CD4-positive, CD25-positive, alpha-beta regulatory T cell (primary cell): ENCODE measurements at regions not wholly inside any gene's neighbourhood (a gene's known extent, or its start where the extent isn't known, plus 50 kb on each side); places are given as distances from the start of the nearest gene placed in this dataset.
"Not testable (repeated sequence)": the region's sequence is repeated elsewhere in the genome, so short reads cannot be mapped to it uniquely, and the experiment has no call there.

Experiments used
- ATAC-seq, 2 donors: fragments of 150-1000 bp; cut with Tn5 transposase; one replicate each; pipeline ENCODE4 v1.10.0; 2021; ENCODE audit warnings: low read depth in 2 of 2, moderate number of reproducible peaks in 2 of 2, moderate library complexity in 1 of 2
- DNase-seq, 3 donors: peaks; one replicate each; pipeline versions ENCODE4 v3.0.0 to v3.0.0-alpha.2; 2012 to 2022; ENCODE audit warnings: mixed read lengths in 1 of 3
- H3K27ac ChIP-seq: one replicate; pipeline ENCODE4 v1.7.0; 2013; ENCODE audit warnings: mild to moderate bottlenecking, low read length; ENCODE audit not compliant: insufficient read depth, poor library complexity, severe bottlenecking
- H3K27me3 ChIP-seq: one replicate; pipeline ENCODE4 v1.7.0; 2013; ENCODE audit warnings: low read length; ENCODE audit not compliant: control insufficient read depth, insufficient read depth
- H3K36me3 ChIP-seq: one replicate; pipeline ENCODE4 v1.7.0; 2013; ENCODE audit warnings: mild to moderate bottlenecking, low read length, moderate library complexity; ENCODE audit not compliant: control insufficient read depth, insufficient read depth
- H3K4me1 ChIP-seq: 2 replicates; pipeline ENCODE4 v1.7.0; 2013; ENCODE audit warnings: mild to moderate bottlenecking, low read length; ENCODE audit not compliant: insufficient read depth, control insufficient read depth, poor library complexity, severe bottlenecking
- H3K4me3 ChIP-seq: one replicate; pipeline ENCODE4 v1.7.0; 2013; ENCODE audit warnings: low read depth, mild to moderate bottlenecking, low read length, moderate library complexity
- H3K9me3 ChIP-seq, 2 experiments: 1 replicate in 1 of 2; 2 replicates in 1 of 2; pipeline ENCODE4 v1.7.0; 2013; ENCODE audit warnings: low read length in 2 of 2, mild to moderate bottlenecking in 1 of 2, moderate library complexity in 1 of 2; ENCODE audit not compliant: control insufficient read depth in 2 of 2
- H3K27ac Mint-ChIP-seq, 3 donors: one replicate each; pipeline ENCODE4 v1.8.0; 2020 to 2022; ENCODE audit warnings: mild to moderate bottlenecking in 3 of 3, mixed read lengths in 3 of 3, moderate library complexity in 2 of 3
- H3K27me3 Mint-ChIP-seq: one replicate; pipeline ENCODE4 v1.8.0; 2022; ENCODE audit warnings: mild to moderate bottlenecking, mixed read lengths
- H3K36me3 Mint-ChIP-seq: one replicate; pipeline ENCODE4 v1.8.0; 2020; ENCODE audit warnings: mixed read lengths
- H3K4me1 Mint-ChIP-seq, 4 donors: one replicate each; pipeline ENCODE4 v1.8.0; 2020 to 2022; ENCODE audit warnings: mixed read lengths in 4 of 4, mild to moderate bottlenecking in 1 of 4
- H3K4me3 Mint-ChIP-seq, 4 donors: one replicate each; pipeline ENCODE4 v1.8.0; 2020 to 2022; ENCODE audit warnings: mild to moderate bottlenecking in 4 of 4, mixed read lengths in 4 of 4, moderate library complexity in 3 of 4
- H3K9me3 Mint-ChIP-seq, 7 donors: one replicate each; pipeline ENCODE4 v1.8.0; 2020 to 2022; ENCODE audit warnings: mixed read lengths in 7 of 7, mild to moderate bottlenecking in 3 of 7, moderate library complexity in 2 of 7

DNA sequence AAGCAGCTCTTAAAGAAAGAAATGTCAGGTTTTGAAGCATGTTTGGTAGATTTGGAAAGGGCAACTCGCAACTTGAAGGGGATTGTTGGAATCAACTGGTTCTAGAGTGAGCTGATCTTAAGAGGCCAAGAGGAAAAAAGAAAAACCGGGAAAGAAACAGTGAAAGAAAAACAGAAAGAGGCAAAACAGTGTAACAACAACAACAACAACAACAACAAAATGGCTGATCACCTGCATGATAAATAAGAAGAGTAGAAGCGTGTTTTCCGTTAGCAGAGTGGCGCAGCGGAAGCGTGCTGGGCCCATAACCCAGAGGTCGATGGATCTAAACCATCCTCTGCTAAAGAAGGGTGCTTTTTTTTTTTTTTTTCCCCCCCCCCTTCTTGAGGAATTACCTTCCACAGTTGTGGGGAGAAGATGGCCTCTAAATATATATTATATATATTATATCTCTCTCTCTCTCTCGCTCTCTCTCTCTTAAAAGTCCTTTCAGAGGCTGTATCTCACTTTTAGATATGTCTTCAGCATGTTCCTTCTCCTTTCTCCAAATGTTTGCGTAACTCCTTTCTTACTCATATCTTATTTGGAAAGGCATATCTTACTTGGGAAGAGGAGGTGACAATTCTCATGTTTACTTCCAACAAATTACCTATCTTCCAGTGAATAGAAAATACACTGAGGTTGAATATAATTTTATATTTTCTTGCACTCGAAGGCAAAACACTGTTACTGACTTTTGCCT is 134.4 kb downstream of the OR2B2 start:
- Histone ChIP-seq H3K4me3 (no peak overlapping the region), H3K9me3 (no peaks in the 10 kb centered on the region)

DNA sequence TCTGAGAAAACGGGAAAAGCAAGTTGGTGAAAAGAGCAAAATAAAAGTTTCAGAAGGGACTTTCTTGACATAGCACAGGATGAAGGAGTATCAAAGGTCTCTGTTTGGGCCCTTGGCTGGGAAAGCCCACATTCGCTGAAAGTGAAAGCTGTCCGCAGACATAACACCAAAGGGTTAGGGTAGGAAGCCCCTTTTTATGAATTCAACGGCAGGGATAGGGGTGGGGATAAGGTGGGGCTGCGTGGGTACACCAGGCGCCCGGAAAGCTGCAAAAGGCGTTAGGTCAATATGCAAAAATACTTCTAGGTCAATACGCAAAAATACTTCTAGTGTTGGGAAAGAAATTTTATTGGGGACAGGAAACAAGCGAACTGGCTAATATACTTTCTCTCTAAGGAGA is 135.1 kb downstream of the OR2B2 start:
- H3K4me1 Mint-ChIP-seq, result peaks cover 0 to 5% (median 3%) of the 10 kb centered on the region in 4 donors
- H3K27ac ChIP-seq, result no peak overlapping the region
- ATAC-seq, result no peak
- H3K27me3 Mint-ChIP-seq, result peaks cover 44% of the 10 kb centered on the region
- H3K4me1 ChIP-seq, result peaks cover 5% of the 10 kb centered on the region
- no peak overlapping the region for H3K4me3 Mint-ChIP-seq
- H3K9me3 Mint-ChIP-seq, result no peaks in the 10 kb centered on the region
- no peaks in the 10 kb centered on the region for H3K9me3 ChIP-seq
- H3K36me3 ChIP-seq, result no peaks in the 10 kb centered on the region
- H3K27ac Mint-ChIP-seq, result no peak overlapping the region
- peaks cover 1% of the 10 kb centered on the region for H3K27me3 ChIP-seq
- DNase-seq, result no peak
- no peak overlapping the region for H3K4me3 ChIP-seq
- no peaks in the 10 kb centered on the region for H3K36me3 Mint-ChIP-seq

More for the DNA sequence above, 134.4 kb downstream of the OR2B2 start:
- no peak for ATAC-seq
- H3K36me3 Mint-ChIP-seq, result no peaks in the 10 kb centered on the region
- no peaks in the 10 kb centered on the region for H3K4me1 Mint-ChIP-seq
- no peaks in the 10 kb centered on the region for H3K36me3 ChIP-seq
- no peaks in the 10 kb centered on the region for H3K9me3 Mint-ChIP-seq
- H3K27ac Mint-ChIP-seq, result no peak overlapping the region
- no peak for DNase-seq
- peaks cover 46% of the 10 kb centered on the region for H3K27me3 Mint-ChIP-seq
- no peak overlapping the region for H3K27ac ChIP-seq
- no peak overlapping the region for H3K4me3 Mint-ChIP-seq
- no peaks in the 10 kb centered on the region for H3K4me1 ChIP-seq
- peaks cover 1% of the 10 kb centered on the region for H3K27me3 ChIP-seq

DNA sequence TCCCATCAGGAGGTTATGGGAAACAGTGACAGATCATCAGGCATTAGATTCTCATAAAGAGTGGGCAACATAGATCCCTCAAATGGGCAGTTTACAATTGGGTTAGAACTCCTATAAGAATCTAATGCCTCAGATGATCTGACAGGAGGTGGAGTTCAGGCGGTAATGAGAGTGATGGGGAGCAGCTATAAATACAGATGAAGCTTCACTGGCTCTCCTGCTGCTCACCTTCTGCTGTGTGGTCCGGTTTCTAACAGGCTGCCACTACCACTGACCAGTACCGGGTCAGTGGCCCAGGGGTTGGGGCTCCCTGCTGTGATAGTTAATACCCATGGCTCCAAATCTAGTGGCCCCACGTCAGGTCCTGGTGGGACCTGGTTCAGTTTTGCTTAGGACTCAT is 135.7 kb downstream of the OR2B2 start:
- H3K27me3 Mint-ChIP-seq, result peaks cover 43% of the 10 kb centered on the region
- H3K4me1 Mint-ChIP-seq, result peaks cover 0 to 8% (median 6%) of the 10 kb centered on the region in 4 donors
- H3K4me3 Mint-ChIP-seq, result no peak overlapping the region
- Histone ChIP-seq H3K36me3 (no peaks in the 10 kb centered on the region), H3K27me3 (peaks cover 1% of the 10 kb centered on the region), H3K9me3 (no peaks in the 10 kb centered on the region), H3K4me3 (no peak overlapping the region), H3K4me1 (peaks cover 7% of the 10 kb centered on the region), H3K27ac (no peak overlapping the region)
- no peak for ATAC-seq
- H3K36me3 Mint-ChIP-seq, result no peaks in the 10 kb centered on the region
- no peak overlapping the region for H3K27ac Mint-ChIP-seq
- DNase-seq, result no peak
- no peaks in the 10 kb centered on the region for H3K9me3 Mint-ChIP-seq

DNA sequence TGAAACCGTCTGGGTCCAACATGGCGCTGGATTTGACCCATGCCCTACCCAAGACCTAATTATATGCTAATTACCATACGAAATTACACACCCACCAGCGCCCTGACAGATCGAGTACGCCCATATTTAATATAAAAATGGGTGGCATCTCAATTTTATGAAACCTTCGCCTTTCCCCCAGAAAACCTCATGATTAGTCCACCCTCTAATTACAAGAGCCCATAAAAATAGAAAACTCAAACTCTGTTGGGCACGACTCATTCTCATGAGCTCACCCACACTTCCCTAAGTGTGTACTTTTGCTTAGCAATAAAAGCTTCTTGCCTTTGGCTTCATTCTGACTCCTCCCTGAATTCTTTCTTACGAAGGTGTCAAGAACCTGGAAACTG is 136.4 kb downstream of the OR2B2 start:
- Mint-ChIP-seq H3K27me3 (peaks cover 39% of the 10 kb centered on the region), H3K36me3 (no peaks in the 10 kb centered on the region), H3K4me3 (no peak overlapping the region), H3K9me3 (no peaks in the 10 kb centered on the region), H3K27ac (no peak overlapping the region), H3K4me1 (peaks cover 0 to 8% (median 7%) of the 10 kb centered on the region in 4 donors)
- ATAC-seq (no peak), DNase-seq (no peak)
- Histone ChIP-seq H3K4me3 (no peak overlapping the region), H3K27ac (no peak overlapping the region), H3K9me3 (no peaks in the 10 kb centered on the region), H3K4me1 (peaks cover 7% of the 10 kb centered on the region), H3K27me3 (peaks cover 2% of the 10 kb centered on the region), H3K36me3 (no peaks in the 10 kb centered on the region)

DNA sequence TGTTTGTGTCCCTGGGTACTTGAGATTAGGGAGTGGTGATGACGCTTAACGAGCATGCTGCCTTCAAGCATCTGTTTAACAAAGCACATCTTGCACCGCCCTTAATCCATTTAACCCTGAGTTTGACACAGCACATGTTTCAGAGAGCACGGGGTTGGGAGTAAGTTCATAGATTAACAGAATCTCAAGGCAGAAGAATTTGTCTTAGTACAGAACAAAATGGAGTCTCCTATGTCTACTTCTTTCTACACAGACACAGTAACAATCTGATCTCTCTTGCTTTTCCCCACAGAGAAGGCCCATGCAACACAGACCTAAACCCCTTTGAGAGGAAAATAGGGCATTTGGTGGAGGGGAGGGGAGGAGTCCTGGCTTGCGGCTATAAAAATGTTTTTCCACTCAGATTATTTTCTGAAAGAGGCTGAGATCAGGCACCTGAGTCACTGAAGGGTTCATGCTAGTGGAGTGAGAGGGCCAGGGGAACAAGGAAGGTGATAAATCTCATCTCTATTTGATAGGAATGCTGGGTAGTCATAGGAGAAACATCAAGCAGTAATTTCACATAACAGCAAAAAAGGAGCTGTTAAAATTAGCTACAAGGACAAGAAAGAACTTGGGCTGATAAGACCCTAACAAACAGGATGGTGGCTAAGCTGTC is 136.9 kb downstream of the OR2B2 start:
- H3K27me3 ChIP-seq, H3K4me1 Mint-ChIP-seq, H3K4me3 ChIP-seq, H3K27ac ChIP-seq, ATAC-seq, DNase-seq, H3K36me3 ChIP-seq, H3K9me3 ChIP-seq, H3K27ac Mint-ChIP-seq, H3K9me3 Mint-ChIP-seq, H3K4me3 Mint-ChIP-seq, H3K4me1 ChIP-seq, H3K36me3 Mint-ChIP-seq: not testable (repeated sequence)
- H3K27me3 Mint-ChIP-seq, result peaks cover 40% of the 10 kb centered on the region

DNA sequence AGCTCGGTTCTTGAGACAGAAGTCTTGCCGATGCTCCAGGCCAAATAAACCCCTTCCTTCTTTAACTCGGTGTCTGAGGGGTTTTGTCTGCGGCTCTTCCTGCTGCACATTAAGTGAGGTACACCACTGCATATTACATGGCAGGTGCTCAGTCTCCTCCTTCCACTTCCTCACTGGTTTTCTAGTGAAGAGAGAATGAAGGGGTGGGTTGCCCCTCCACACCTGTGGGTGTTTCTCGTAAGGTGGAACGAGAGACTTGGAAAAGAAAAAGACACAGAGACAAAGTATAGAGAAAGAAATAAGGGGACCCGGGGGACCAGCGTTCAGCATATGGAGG is 138.0 kb downstream of the OR2B2 start:
- peaks cover 41% of the 10 kb centered on the region for H3K27me3 Mint-ChIP-seq
- not testable (repeated sequence) for DNase-seq, H3K36me3 ChIP-seq, H3K4me3 Mint-ChIP-seq, H3K36me3 Mint-ChIP-seq, H3K27ac ChIP-seq, H3K9me3 ChIP-seq, H3K27ac Mint-ChIP-seq, ATAC-seq, H3K4me1 Mint-ChIP-seq, H3K4me1 ChIP-seq, H3K27me3 ChIP-seq, H3K9me3 Mint-ChIP-seq, H3K4me3 ChIP-seq

DNA sequence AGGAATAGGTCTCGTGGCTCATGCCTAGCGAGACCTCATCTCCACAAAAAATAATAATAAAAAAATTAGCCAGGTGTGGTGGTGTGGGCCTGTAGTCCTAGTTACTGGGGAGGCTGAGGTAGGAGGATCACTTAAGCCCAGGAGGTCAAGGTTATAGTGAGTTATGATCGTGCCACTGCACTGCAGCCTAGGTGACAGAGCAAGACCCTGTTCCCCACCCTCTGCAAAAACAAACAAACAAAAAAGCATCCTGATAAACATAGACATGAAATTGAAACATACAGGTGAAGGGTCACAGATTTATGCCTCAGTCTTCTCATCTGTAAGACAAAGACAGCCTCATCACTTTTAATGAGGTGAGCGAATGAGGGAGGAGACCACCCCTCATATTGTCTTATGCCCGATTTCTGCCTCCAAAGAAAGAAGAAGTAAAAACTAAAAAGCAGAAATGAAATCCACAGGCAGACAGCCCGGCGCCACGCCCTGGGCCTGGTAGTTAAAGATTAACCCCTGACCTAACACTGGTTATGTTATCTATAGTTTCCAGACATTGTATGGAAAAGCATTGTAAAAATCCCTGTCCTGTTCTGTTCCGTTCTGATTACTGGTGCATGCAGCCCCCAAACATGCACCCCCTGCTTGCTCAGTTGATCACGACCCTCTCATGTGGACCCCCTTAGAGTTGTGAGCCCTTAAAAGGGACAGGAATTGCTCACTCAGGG is 138.5 kb downstream of the OR2B2 start:
- DNase-seq, H3K36me3 Mint-ChIP-seq, H3K27ac ChIP-seq, H3K4me1 Mint-ChIP-seq, H3K9me3 ChIP-seq, H3K4me1 ChIP-seq, H3K36me3 ChIP-seq, H3K4me3 ChIP-seq, H3K4me3 Mint-ChIP-seq, H3K9me3 Mint-ChIP-seq, H3K27ac Mint-ChIP-seq, H3K27me3 ChIP-seq, ATAC-seq: not testable (repeated sequence)
- peaks cover 37% of the 10 kb centered on the region for H3K27me3 Mint-ChIP-seq
